ENCODE measurements at regions not wholly inside any gene's neighbourhood (a gene's known extent, or its start where the extent isn't known, plus 50 kb on each side); places are given as distances from the start of the nearest gene placed in this dataset.

- H3K4me2 ChIP-seq: no peak overlapping the region
- H4K20me1 ChIP-seq (ENCODE audit: insufficient read depth): no peaks in the 10 kb centered on the region
- H3K9me2 ChIP-seq: no peaks in the 10 kb centered on the region
- ChIA-PET POLR2A (no interaction called here), CTCF (interaction anchor here (0.6 to 5.2 kb wide), 79 partner anchors 10 to 857 kb away, joined by 3 to 88 read pairs (median 4); partner anchors contain the start of genes HLX and MTARC1)
- H3K9me3 ChIP-seq: no peaks in the 10 kb centered on the region
- peak overlapping the region in 1 of 2 experiments; percentile 55; a peak in 2 of 4 replicates for H3K27ac ChIP-seq (ENCODE audit: low read depth in 2 of 2, low read length in 1 of 2)
- H3K4me3 ChIP-seq (ENCODE audit: low read depth in 2 of 2, low read length in 1 of 2): no peak overlapping the region; a peak in 1 of 4 replicates
- DNase-seq: peak; percentile 62
- no peaks in the 10 kb centered on the region for H3K36me3 ChIP-seq (replicated peaks in 1 of 2; ENCODE audit: control insufficient read depth in 1 of 2, insufficient read depth in 2 of 2, low read length in 1 of 2)
- no peaks in the 10 kb centered on the region for H3K27me3 ChIP-seq (ENCODE audit: insufficient read depth)
- no peaks in the 10 kb centered on the region for H3K79me2 ChIP-seq (ENCODE audit: insufficient read depth)
- no peaks in the 10 kb centered on the region; a peak in 1 of 4 replicates for H3K4me1 ChIP-seq (ENCODE audit: control insufficient read depth in 1 of 2, insufficient read depth in 2 of 2, low read depth in 1 of 2, low read length in 1 of 2)
- WGBS (ENCODE audit: low lambda C conversion rate): 30% methylated on average over 3 of the region's 3 CpGs
- TF ChIP-seq REST (IDR thresholded peaks at IDR 0.05; ENCODE audit: low read depth, low read length): no peak
- TF ChIP-seq SMC3 (IDR thresholded peaks at IDR 0.05; ENCODE audit: low read depth, low read length): peak; percentile 94
- TF ChIP-seq EZH2phosphoT487 (IDR thresholded peaks at IDR 0.05; ENCODE audit: borderline replicate concordance, low read depth): no peak
- peak; percentile 89 for TF ChIP-seq CTCF (IDR thresholded peaks at IDR 0.05)
- TF ChIP-seq RAD21 (IDR thresholded peaks at IDR 0.05; ENCODE audit: low read length): peak; percentile 93
- TF ChIP-seq FOSL2 (IDR thresholded peaks at IDR 0.05; ENCODE audit: borderline replicate concordance, low read depth): no peak
- no peak for TF ChIP-seq RCOR1 (IDR thresholded peaks at IDR 0.05; ENCODE audit: low read length)
- no peak overlapping the region for H3K9ac ChIP-seq
- H3F3A ChIP-seq (replicated peaks; ENCODE audit: insufficient read depth): no peaks in the 10 kb centered on the region
- no peak overlapping the region for H2AFZ ChIP-seq (ENCODE audit: low read depth)
Observed at GRCh38 chr1:221203224-221204054, 324.2 kb downstream of the HLX start.
